Transverse colon (tissue), 4 donors: ENCODE measurements at regions not wholly inside any gene's neighbourhood (a gene's known extent, or its start where the extent isn't known, plus 50 kb on each side); places are given as distances from the start of the nearest gene placed in this dataset.

Experiments
- DNase-seq: peaks from one replicate; pipeline ENCODE4 v3.0.0-alpha.2; 2019
- H3K27ac ChIP-seq, 4 donors: fragments of 200-600 bp; sonication (generic); 2 replicates each; pipeline ENCODE4 v1.5.1; 2016 to 2018; ENCODE audit warnings: inconsistent platforms in 4 of 4
- H3K27me3 ChIP-seq: fragments of 200-600 bp; sonication (generic); 2 replicates; pipeline ENCODE4 v1.5.1; 2017; ENCODE audit warnings: inconsistent platforms
- H3K36me3 ChIP-seq, 4 donors: fragments of 200-600 bp; sonication (generic); 2 replicates each; pipeline ENCODE4 v1.5.1; 2017 to 2019; ENCODE audit warnings: inconsistent platforms in 4 of 4
- H3K4me1 ChIP-seq, 4 donors: fragments of 200-600 bp; sonication (generic); 2 replicates each; pipeline ENCODE4 v1.5.1; 2017 to 2020; ENCODE audit warnings: inconsistent platforms in 4 of 4
- H3K4me3 ChIP-seq, 4 donors: fragments of 200-600 bp; sonication (generic); 1 replicate in 1 of 4; 2 replicates in 3 of 4; pipeline versions ENCODE4 v1.5.1 to v1.6.1; 2017 to 2019; ENCODE audit warnings: inconsistent platforms in 4 of 4
- H3K9me3 ChIP-seq, 2 donors: fragments of 200-600 bp; sonication (generic); 2 replicates each; pipeline ENCODE4 v1.5.1; 2017 to 2019; ENCODE audit warnings: inconsistent platforms in 2 of 2
- CTCF ChIP-seq, 5 experiments: fragments of 200-600 bp in 3 of 5; fragments of 450-650 bp in 2 of 5; sonication (generic) in 3 of 5; IDR thresholded peaks; 1 replicate in 2 of 5; 2 replicates in 3 of 5; pipeline ENCODE4 v1.5.1; 2016 to 2017; ENCODE audit warnings: antibody characterized with exemption in 5 of 5, inconsistent platforms in 3 of 5, mild to moderate bottlenecking in 2 of 5, moderate library complexity in 1 of 5
- EP300 ChIP-seq: sonication (generic); formaldehyde crosslinking; IDR thresholded peaks from one replicate; pipeline ENCODE4 v1.6.1; 2017; ENCODE audit warnings: antibody characterized with exemption, low read depth
- POLR2A ChIP-seq: fragments of 450-650 bp; IDR thresholded peaks from one replicate; pipeline ENCODE4 v1.6.1; 2016; ENCODE audit warnings: antibody characterized with exemption, mild to moderate bottlenecking, moderate library complexity
- POLR2AphosphoS5 ChIP-seq, 3 donors: sonication (generic); formaldehyde crosslinking; IDR thresholded peaks; one replicate each; pipeline ENCODE4 v1.6.1; 2016; ENCODE audit warnings: antibody characterized with exemption in 3 of 3
- WGBS, 2 donors: methylation state at CpG; one replicate each; pipeline ENCODE4 v1.1.5; 2018; ENCODE audit warnings: low coverage in 1 of 2; 5-methylcytosine and 5-hydroxymethylcytosine counted together
- in situ Hi-C, 4 donors: fragments of 200-750 bp; cut with MboI; loops; one replicate each; pipeline versions ENCODE4 v1.15.0 to v1.15.1; 2017; ENCODE audit warnings: low sequenced_read_pairs in 3 of 4, low pct_ligation_motif_present in 1 of 4, low pct_unique_long_range_greater_than_20kb in 1 of 4
- intact Hi-C: fragments of 100-400 bp; cut with DNase I; formaldehyde crosslinking; loops from one replicate; pipeline ENCODE4 v1.15.1; 2023; ENCODE audit warnings: low total_unique reads

DNA sequence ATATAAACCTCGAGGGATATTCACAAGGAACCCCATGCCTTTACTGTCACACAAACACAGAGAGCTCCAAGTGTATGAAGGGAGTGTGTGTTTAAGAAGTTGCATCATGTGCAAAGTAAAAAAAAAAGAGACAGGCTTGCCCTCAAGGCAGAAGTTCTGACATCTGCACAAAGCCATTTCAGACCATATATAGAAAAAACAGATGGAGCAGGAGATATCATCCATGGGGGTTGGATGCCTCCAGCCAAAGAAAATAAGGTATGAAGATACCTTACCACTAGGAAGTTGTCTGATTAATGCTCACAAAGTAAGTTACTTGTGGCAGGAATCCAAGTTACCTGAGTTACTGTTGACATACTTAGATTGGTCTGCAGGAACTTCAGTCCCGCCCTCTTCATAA is 476.2 kb downstream of the KDM5D start:
- no peak for DNase-seq
- Histone ChIP-seq H3K27ac (no peak overlapping the region), H3K9me3 (no peaks in the 10 kb centered on the region), H3K36me3 (no peaks in the 10 kb centered on the region), H3K27me3 (no peaks in the 10 kb centered on the region), H3K4me1 (no peaks in the 10 kb centered on the region), H3K4me3 (no peak overlapping the region)
- TF ChIP-seq CTCF (IDR thresholded peaks at IDR 0.05) (no peak), POLR2AphosphoS5 (IDR thresholded peaks at IDR 0.05) (no peak), EP300 (no peak), POLR2A (no peak)
- WGBS, 2 donors: 40% methylated on average over 1 of the region's 2 CpGs; no CpG with 5 or more reads in 1 of the 2 donors
- intact Hi-C loops (no loop called here), in situ Hi-C loops (no loop called here)

- no peaks in the 10 kb centered on the region for H3K27me3 ChIP-seq
- intact Hi-C loops: no loop called here
- no peaks in the 10 kb centered on the region for H3K36me3 ChIP-seq
- TF ChIP-seq POLR2AphosphoS5 (IDR thresholded peaks at IDR 0.05): no peak
- no peak for TF ChIP-seq CTCF (IDR thresholded peaks at IDR 0.05)
- H3K27ac ChIP-seq: no peak overlapping the region
- no peaks in the 10 kb centered on the region for H3K4me1 ChIP-seq
- H3K9me3 ChIP-seq: no peaks in the 10 kb centered on the region
- no peak for DNase-seq
- in situ Hi-C loops: no loop called here
- no CpG with 5 or more reads among the region's 2 CpGs for WGBS, 2 donors
- no peak overlapping the region for H3K4me3 ChIP-seq
Measured at GRCh38 chrY:19265404-19265803, 479.1 kb downstream of the KDM5D start.

GRCh38 chrY:19262310-19262709 is 482.2 kb downstream of the KDM5D start:
- Histone ChIP-seq H3K4me3 (no peak overlapping the region), H3K27ac (no peak overlapping the region), H3K36me3 (no peaks in the 10 kb centered on the region), H3K4me1 (no peaks in the 10 kb centered on the region), H3K9me3 (no peaks in the 10 kb centered on the region), H3K27me3 (no peaks in the 10 kb centered on the region)
- in situ Hi-C loops: no loop called here
- WGBS, 2 donors: no CpG with 5 or more reads among the region's 2 CpGs
- intact Hi-C loops: no loop called here
- TF ChIP-seq POLR2A: no peak
- TF ChIP-seq POLR2AphosphoS5 (IDR thresholded peaks at IDR 0.05): no peak
- TF ChIP-seq CTCF (IDR thresholded peaks at IDR 0.05): no peak
- no peak for TF ChIP-seq EP300
- no peak for DNase-seq

GRCh38 chrY:19232276-19232994 is 458.9 kb upstream of the HSFY2 start:
- in situ Hi-C loops (no loop called here), intact Hi-C loops (no loop called here)
- Histone ChIP-seq H3K27me3 (no peaks in the 10 kb centered on the region), H3K9me3 (no peaks in the 10 kb centered on the region), H3K4me1 (no peaks in the 10 kb centered on the region), H3K27ac (no peak overlapping the region), H3K4me3 (no peak overlapping the region), H3K36me3 (no peaks in the 10 kb centered on the region)
- WGBS, 2 donors: 100% methylated on average over 2 of the region's 9 CpGs; no CpG with 5 or more reads in 1 of the 2 donors
- no peak for TF ChIP-seq POLR2A
- TF ChIP-seq CTCF (IDR thresholded peaks at IDR 0.05): no peak
- TF ChIP-seq EP300: no peak
- no peak for TF ChIP-seq POLR2AphosphoS5 (IDR thresholded peaks at IDR 0.05)
- no peak for DNase-seq
